Parathyroid adenoma (tissue), 2 donors: ENCODE measurements at regions not wholly inside any gene's neighbourhood (a gene's known extent, or its start where the extent isn't known, plus 50 kb on each side); places are given as distances from the start of the nearest gene placed in this dataset.

Experiments used
- H2AFZ ChIP-seq: fragments of 300-600 bp; sonication (generic); one replicate; pipeline ENCODE4 v1.7.0; 2017; ENCODE audit warnings: antibody characterized with exemption, mild to moderate bottlenecking
- H3K27ac ChIP-seq: fragments of 300-600 bp; sonication (generic); one replicate; pipeline ENCODE4 v1.7.0; 2017
- H3K27me3 ChIP-seq: fragments of 300-600 bp; sonication (generic); one replicate; pipeline ENCODE4 v1.7.0; 2017; ENCODE audit warnings: low read length; ENCODE audit not compliant: control insufficient read depth, insufficient read depth
- H3K36me3 ChIP-seq: fragments of 300-600 bp; sonication (generic); one replicate; pipeline ENCODE4 v1.7.0; 2017; ENCODE audit warnings: low read length; ENCODE audit not compliant: control insufficient read depth, insufficient read depth
- H3K4me1 ChIP-seq: fragments of 300-600 bp; sonication (generic); one replicate; pipeline ENCODE4 v1.7.0; 2017; ENCODE audit warnings: control low read depth
- H3K4me2 ChIP-seq: fragments of 300-600 bp; sonication (generic); one replicate; pipeline ENCODE4 v1.7.0; 2017; ENCODE audit warnings: low read length
- H3K4me3 ChIP-seq: fragments of 300-600 bp; sonication (generic); one replicate; pipeline ENCODE4 v1.7.0; 2017; ENCODE audit warnings: low read depth, low read length
- H3K79me2 ChIP-seq: fragments of 300-600 bp; sonication (generic); one replicate; pipeline ENCODE4 v1.7.0; 2017; ENCODE audit warnings: control low read depth
- H3K9ac ChIP-seq: fragments of 300-600 bp; sonication (generic); one replicate; pipeline ENCODE4 v1.7.0; 2017; ENCODE audit warnings: mild to moderate bottlenecking
- H3K9me3 ChIP-seq: fragments of 300-600 bp; sonication (generic); one replicate; pipeline ENCODE4 v1.7.0; 2017; ENCODE audit warnings: low read length; ENCODE audit not compliant: control insufficient read depth
- CTCF ChIP-seq: fragments of 300-600 bp; sonication (generic); IDR thresholded peaks from one replicate; pipeline ENCODE4 v1.7.0; 2017; ENCODE audit warnings: antibody characterized with exemption, mild to moderate bottlenecking
- donor health status: primary hyperparathyroidism.

- Histone ChIP-seq H3K79me2 (no peaks in the 10 kb centered on the region), H3K9me3 (no peaks in the 10 kb centered on the region), H3K27me3 (no peaks in the 10 kb centered on the region), H3K4me1 (no peaks in the 10 kb centered on the region), H3K9ac (no peak overlapping the region), H3K27ac (no peak overlapping the region), H3K4me2 (no peak overlapping the region), H2AFZ (no peak overlapping the region), H3K4me3 (no peak overlapping the region), H3K36me3 (no peaks in the 10 kb centered on the region)
- no peak for TF ChIP-seq CTCF
These were observed 210.8 kb upstream of the SOX9 start for GRCh38 chr17:71910002-71910401.

GRCh38 chr17:71914042-71914441, 206.8 kb upstream of the SOX9 start:
- H3K27ac ChIP-seq, result no peak overlapping the region
- no peaks in the 10 kb centered on the region for H3K27me3 ChIP-seq
- H3K9me3 ChIP-seq, result no peaks in the 10 kb centered on the region
- no peak overlapping the region for H3K4me3 ChIP-seq
- no peak overlapping the region for H3K9ac ChIP-seq
- H2AFZ ChIP-seq, result no peak overlapping the region
- no peaks in the 10 kb centered on the region for H3K4me1 ChIP-seq
- no peaks in the 10 kb centered on the region for H3K79me2 ChIP-seq
- TF ChIP-seq CTCF, result no peak
- no peaks in the 10 kb centered on the region for H3K36me3 ChIP-seq
- no peak overlapping the region for H3K4me2 ChIP-seq

- H3K4me2 ChIP-seq, result no peak overlapping the region
- H3K27ac ChIP-seq, result no peak overlapping the region
- TF ChIP-seq CTCF, result no peak
- no peak overlapping the region for H3K4me3 ChIP-seq
- no peaks in the 10 kb centered on the region for H3K4me1 ChIP-seq
- no peaks in the 10 kb centered on the region for H3K36me3 ChIP-seq
- no peaks in the 10 kb centered on the region for H3K9me3 ChIP-seq
- no peak overlapping the region for H2AFZ ChIP-seq
- H3K27me3 ChIP-seq, result no peaks in the 10 kb centered on the region
- H3K79me2 ChIP-seq, result no peaks in the 10 kb centered on the region
- no peak overlapping the region for H3K9ac ChIP-seq
These were observed 206.0 kb upstream of the SOX9 start for GRCh38 chr17:71914812-71915211.

GRCh38 chr17:71917715-71918114, 203.1 kb upstream of the SOX9 start:
- Histone ChIP-seq H3K27me3 (no peaks in the 10 kb centered on the region), H3K36me3 (no peaks in the 10 kb centered on the region), H2AFZ (no peak overlapping the region), H3K79me2 (no peaks in the 10 kb centered on the region), H3K9me3 (no peaks in the 10 kb centered on the region), H3K27ac (no peak overlapping the region), H3K4me1 (no peaks in the 10 kb centered on the region), H3K4me3 (no peak overlapping the region), H3K9ac (no peak overlapping the region), H3K4me2 (no peak overlapping the region)
- TF ChIP-seq CTCF, result no peak

- Histone ChIP-seq H3K4me1 (no peaks in the 10 kb centered on the region), H3K4me2 (no peak overlapping the region), H3K36me3 (no peaks in the 10 kb centered on the region), H3K9me3 (no peaks in the 10 kb centered on the region), H3K27me3 (no peaks in the 10 kb centered on the region), H3K9ac (no peak overlapping the region), H2AFZ (no peak overlapping the region), H3K27ac (no peak overlapping the region), H3K79me2 (no peaks in the 10 kb centered on the region), H3K4me3 (no peak overlapping the region)
- no peak for TF ChIP-seq CTCF
These were observed 201.6 kb upstream of the SOX9 start for GRCh38 chr17:71919186-71919585.
